ENCODE measurements at regions not wholly inside any gene's neighbourhood (a gene's known extent, or its start where the extent isn't known, plus 50 kb on each side); places are given as distances from the start of the nearest gene placed in this dataset.

- Histone ChIP-seq H3K9me2 (ENCODE audit: insufficient read depth, low read length) (no peaks in the 10 kb centered on the region), H3K27me3 (ENCODE audit: insufficient read depth, low read depth, low read length) (no peaks in the 10 kb centered on the region), H3K4me3 (ENCODE audit: low read length) (no peak overlapping the region), H3K4me2 (ENCODE audit: low read length) (no peak overlapping the region), H4K20me1 (ENCODE audit: insufficient read depth) (no peaks in the 10 kb centered on the region), H3K9me3 (ENCODE audit: low read length) (no peaks in the 10 kb centered on the region), H3F3A (ENCODE audit: insufficient read depth, low read length, poor library complexity, severe bottlenecking) (no peaks in the 10 kb centered on the region), H3K27ac (ENCODE audit: low read length) (no peak overlapping the region), H3K79me2 (replicated peaks; ENCODE audit: insufficient read depth, low read length) (no peaks in the 10 kb centered on the region), H3K36me3 (ENCODE audit: insufficient read depth, low read length) (no peaks in the 10 kb centered on the region), H3K9ac (ENCODE audit: low read length) (no peak overlapping the region), H2AFZ (ENCODE audit: low read depth, low read length) (no peak overlapping the region)
- no peak for TF ChIP-seq SMC3 (conservative IDR thresholded peaks at IDR 0.05; ENCODE audit: poor library complexity)
- no peak for TF ChIP-seq EP300 (conservative IDR thresholded peaks at IDR 0.05; ENCODE audit: poor library complexity, severe bottlenecking)
- no peak for TF ChIP-seq RAD21 (conservative IDR thresholded peaks at IDR 0.05)
- TF ChIP-seq, protein P1, sequence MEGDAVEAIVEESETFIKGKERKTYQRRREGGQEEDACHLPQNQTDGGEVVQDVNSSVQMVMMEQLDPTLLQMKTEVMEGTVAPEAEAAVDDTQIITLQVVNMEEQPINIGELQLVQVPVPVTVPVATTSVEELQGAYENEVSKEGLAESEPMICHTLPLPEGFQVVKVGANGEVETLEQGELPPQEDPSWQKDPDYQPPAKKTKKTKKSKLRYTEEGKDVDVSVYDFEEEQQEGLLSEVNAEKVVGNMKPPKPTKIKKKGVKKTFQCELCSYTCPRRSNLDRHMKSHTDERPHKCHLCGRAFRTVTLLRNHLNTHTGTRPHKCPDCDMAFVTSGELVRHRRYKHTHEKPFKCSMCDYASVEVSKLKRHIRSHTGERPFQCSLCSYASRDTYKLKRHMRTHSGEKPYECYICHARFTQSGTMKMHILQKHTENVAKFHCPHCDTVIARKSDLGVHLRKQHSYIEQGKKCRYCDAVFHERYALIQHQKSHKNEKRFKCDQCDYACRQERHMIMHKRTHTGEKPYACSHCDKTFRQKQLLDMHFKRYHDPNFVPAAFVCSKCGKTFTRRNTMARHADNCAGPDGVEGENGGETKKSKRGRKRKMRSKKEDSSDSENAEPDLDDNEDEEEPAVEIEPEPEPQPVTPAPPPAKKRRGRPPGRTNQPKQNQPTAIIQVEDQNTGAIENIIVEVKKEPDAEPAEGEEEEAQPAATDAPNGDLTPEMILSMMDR (IDR thresholded peaks at IDR 0.05; ENCODE audit: poor library complexity, severe bottlenecking) = no peak
- no peak for TF ChIP-seq TAF1 (IDR thresholded peaks at IDR 0.05; ENCODE audit: low read depth)
Observed at GRCh38 chrX:39063702-39064101, 262.4 kb downstream of the MID1IP1 start.

DNA sequence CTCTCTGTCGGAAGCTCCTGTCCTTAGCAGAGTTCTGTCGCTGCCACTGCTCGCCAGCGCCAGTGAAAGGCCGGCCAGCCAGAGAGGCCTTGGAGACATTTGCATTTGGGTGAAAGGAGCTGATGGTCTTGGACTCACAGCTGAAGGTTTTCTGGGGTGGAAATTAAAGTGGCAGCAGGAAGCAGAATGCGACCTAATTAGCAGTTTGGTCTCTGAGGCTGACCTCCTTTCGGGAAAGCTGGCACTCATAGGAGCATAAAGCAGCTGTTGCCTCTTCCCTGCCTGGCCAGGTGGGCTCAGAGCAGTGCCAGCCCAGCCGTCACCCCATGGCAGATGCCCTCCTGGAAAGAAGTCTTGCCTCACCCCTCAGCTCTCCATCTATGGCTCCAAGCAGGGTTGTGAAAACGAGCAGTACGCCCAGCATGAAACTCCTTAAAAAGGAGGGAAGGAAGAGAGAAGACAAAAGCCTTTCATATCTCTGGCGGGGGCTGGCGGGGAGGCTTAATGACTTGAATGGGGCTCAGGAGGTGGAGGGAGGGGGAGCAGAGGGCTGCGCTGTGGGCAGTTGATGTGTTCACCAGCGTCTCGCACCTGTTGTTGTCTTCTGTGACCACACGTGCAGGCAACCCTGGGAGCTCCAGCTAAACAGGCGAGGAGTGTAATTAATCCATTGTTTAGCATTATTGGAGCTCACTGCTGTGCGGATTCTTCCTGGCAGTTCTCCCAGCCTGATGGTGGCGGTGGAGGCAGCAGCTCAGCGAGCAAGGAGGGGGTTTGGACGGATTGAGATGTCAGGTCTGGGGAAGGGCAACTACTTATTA, 264.0 kb downstream of the MID1IP1 start:
- H3F3A ChIP-seq (ENCODE audit: insufficient read depth, low read length, poor library complexity, severe bottlenecking) = no peaks in the 10 kb centered on the region
- H2AFZ ChIP-seq (ENCODE audit: low read depth, low read length) = no peak overlapping the region
- H3K79me2 ChIP-seq (replicated peaks; ENCODE audit: insufficient read depth, low read length) = no peaks in the 10 kb centered on the region
- H3K27ac ChIP-seq (ENCODE audit: low read length) = no peak overlapping the region
- no peaks in the 10 kb centered on the region for H3K27me3 ChIP-seq (ENCODE audit: insufficient read depth, low read depth, low read length)
- H3K4me3 ChIP-seq (ENCODE audit: low read length) = no peak overlapping the region
- TF ChIP-seq MXI1 (conservative IDR thresholded peaks at IDR 0.05; ENCODE audit: poor library complexity, severe bottlenecking) (no peak), POLR2AphosphoS5 (IDR thresholded peaks at IDR 0.05) (no peak), EP300 (conservative IDR thresholded peaks at IDR 0.05; ENCODE audit: poor library complexity, severe bottlenecking) (no peak), SMC3 (conservative IDR thresholded peaks at IDR 0.05; ENCODE audit: poor library complexity) (no peak), TAF1 (IDR thresholded peaks at IDR 0.05; ENCODE audit: low read depth) (no peak), REST (IDR thresholded peaks at IDR 0.05; ENCODE audit: borderline replicate concordance) (no peak), RAD21 (conservative IDR thresholded peaks at IDR 0.05) (no peak), EZH2 (IDR thresholded peaks at IDR 0.05; ENCODE audit: borderline replicate concordance, insufficient read depth, low read length, poor library complexity, severe bottlenecking) (no peak)
- TF ChIP-seq, protein P1 (IDR thresholded peaks at IDR 0.05; ENCODE audit: poor library complexity, severe bottlenecking) = no peak
- no peaks in the 10 kb centered on the region for H3K9me2 ChIP-seq (ENCODE audit: insufficient read depth, low read length)
- H4K20me1 ChIP-seq (ENCODE audit: insufficient read depth) = no peaks in the 10 kb centered on the region
- no peak overlapping the region for H3K9ac ChIP-seq (ENCODE audit: low read length)
- no peaks in the 10 kb centered on the region for H3K36me3 ChIP-seq (ENCODE audit: insufficient read depth, low read length)
- no peaks in the 10 kb centered on the region for H3K9me3 ChIP-seq (ENCODE audit: low read length)
- H3K4me2 ChIP-seq (ENCODE audit: low read length) = no peak overlapping the region
